ENCODE measurements at regions not wholly inside any gene's neighbourhood (a gene's known extent, or its start where the extent isn't known, plus 50 kb on each side); places are given as distances from the start of the nearest gene placed in this dataset.
"Not testable (repeated sequence)": the region's sequence is repeated elsewhere in the genome, so short reads cannot be mapped to it uniquely, and the experiment has no call there.

GRCh38 chr17:36823850-36824677 lies 113.2 kb upstream of the LHX1 start:
- DNase-seq: no peak

GRCh38 chr17:36824678-36825101 lies 112.6 kb upstream of the LHX1 start:
- DNase-seq: no peak

- no peak for DNase-seq
Observed at GRCh38 chr17:36825113-36825512, 112.2 kb upstream of the LHX1 start.

DNA sequence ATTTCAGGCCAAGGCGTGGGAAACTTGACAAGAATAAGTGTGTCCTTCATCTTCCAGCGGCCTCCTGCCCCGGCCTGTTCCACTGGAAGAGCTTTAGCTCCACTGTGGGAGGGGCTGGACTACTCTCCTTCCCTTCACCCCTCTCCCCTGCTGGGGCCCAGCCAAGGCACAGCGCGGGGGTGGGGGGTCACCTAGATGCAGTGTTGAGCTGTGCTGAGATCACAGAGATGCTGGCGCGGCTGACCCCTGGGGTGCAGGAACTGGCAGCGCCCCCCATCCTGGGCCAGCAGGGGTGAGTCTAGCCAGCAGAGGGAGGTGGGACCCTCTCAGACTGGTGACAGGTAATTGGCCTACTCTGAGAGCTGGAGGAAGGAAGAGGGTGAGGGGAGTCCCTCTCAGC lies 111.8 kb upstream of the LHX1 start:
- DNase-seq: no peak

- DNase-seq: no peak
Observed at GRCh38 chr17:36825951-36826350, 111.3 kb upstream of the LHX1 start.

- DNase-seq: no peak
Observed at GRCh38 chr17:36827081-36827480, 110.2 kb upstream of the LHX1 start.

DNA sequence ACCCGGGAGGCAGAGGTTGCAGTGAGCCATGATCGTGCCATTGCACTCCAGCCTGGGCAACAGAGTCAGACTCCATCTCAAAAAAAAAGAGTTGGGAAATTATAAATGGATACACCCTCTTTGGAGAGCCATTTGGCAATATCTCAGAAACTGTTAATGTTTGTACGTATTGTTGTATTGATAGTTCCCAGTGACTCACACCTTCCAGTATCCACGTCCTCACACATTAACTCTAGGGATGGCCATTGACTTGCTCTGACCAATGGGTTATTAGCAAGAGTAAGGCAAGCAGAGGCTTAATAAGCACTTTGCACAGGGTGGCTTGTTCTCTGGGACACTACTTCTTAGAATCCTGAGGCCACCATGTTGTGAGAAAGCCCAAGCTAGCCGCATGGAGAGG lies 107.6 kb upstream of the LHX1 start:
- DNase-seq: no peak

GRCh38 chr17:36833279-36833678 lies 104.0 kb upstream of the LHX1 start:
- no peak for DNase-seq

DNA sequence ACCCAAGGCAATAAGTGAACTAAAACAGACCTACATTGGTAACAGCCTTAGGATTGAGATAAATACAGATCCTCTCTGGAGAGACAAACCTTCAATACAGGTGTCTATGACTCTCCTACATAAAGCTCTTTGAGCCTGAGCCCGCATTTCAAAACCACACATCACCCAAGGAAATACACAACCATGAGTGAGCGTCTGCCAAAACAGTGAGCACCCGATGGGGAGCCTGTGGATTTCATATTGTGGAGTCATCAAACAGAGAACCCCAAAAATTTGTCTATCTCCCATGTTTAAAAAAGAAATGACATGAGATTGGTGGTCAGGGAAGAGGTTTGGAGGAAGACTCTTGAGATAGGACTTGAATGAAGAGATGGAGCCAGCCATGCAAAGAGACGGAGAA lies 102.2 kb upstream of the LHX1 start:
- no peak for DNase-seq

DNA sequence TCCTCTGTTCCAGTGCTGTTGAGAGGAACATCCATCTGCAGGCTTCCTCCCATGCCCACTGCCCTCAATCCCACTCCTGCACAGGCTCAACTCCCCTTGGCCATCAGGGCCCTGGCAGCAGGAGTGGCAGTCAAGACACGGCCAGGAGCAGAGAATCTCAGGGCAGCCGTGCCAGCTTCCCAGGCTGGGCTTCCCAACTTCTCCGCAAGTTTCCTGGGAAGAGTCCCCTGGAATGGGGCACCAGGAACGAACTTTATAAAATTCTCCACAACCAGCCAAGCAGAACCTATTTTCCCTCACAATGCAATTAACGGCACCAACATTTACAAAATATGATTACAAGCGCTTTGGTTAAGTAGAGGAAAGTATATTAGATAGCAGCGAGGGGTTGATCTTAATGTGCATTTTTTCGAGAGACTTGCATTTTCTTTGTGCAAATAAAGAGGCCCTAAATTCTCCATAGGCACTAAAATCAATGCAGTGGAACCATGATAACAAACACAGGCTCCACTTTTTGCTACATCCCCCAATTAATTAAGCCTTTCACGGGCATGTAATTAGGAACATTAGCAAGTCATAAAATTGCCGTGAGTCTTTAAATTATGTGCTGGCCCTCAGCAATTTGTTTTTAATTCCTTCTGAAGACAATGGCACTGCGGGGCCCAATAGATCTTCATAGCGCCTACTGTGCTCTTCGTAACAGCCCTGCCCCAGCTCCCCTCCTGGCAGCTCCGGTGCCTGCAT lies 99.9 kb upstream of the LHX1 start:
- DNase-seq: no peak

DNA sequence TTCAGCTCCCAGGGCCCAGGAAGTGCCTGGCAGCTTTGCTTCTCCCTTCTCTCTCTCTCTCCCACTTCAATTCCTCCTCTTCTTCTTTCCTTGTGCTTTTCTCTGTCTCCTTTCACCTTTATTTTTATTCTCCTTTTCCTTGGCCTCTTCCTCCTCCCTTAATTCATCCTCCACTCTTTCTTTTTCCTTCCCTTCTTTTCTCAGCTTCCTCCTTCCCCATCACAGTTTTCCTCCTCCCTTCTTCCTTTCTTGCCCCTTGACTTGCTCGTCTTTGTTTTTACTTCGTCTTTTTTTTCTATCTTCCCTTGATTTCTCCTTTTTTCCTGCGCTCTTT lies 99.4 kb upstream of the LHX1 start:
- no peak for DNase-seq

DNA sequence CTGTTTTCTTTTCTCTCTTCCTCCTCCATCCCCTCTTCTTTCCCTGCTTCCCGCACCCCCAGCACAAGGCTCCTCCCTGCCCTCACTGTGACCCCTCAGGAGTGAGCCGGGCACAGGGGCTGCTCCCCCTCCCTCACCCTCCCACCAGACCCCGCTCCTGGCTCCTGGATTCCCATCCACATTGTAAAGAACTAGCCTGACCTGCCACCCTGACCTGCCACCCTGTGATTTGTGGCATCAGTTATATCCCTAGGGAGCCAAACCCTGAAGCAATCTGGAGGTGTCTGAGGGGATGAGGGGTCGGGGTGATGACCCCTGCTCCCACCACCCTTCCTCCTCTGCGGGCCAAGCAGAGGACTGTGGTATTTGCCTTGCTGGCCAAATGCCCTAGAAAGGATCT lies 98.0 kb upstream of the LHX1 start:
- DNase-seq: no peak

DNA sequence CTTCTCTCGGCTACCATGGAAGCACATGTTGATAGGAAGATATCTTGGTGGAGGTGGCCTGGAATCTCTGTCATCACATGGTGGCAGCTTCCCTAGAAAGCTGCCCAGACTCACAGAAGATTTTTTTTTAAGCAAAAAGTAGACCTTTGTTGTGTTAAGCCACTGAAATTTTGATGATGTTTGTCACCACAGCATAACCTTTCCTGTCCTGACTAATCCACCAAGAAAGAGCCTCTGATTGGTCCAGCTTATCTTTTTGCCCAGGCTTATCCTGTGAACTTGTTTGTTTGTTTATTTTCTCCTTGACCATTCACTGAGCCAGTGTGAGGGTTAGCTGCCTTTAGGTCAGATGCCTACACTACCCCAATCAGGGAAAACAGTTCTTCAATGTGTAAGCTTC lies 96.5 kb upstream of the LHX1 start:
- DNase-seq: no peak

- no peak for DNase-seq
Observed at GRCh38 chr17:36842231-36842819, 95.0 kb upstream of the LHX1 start.

DNA sequence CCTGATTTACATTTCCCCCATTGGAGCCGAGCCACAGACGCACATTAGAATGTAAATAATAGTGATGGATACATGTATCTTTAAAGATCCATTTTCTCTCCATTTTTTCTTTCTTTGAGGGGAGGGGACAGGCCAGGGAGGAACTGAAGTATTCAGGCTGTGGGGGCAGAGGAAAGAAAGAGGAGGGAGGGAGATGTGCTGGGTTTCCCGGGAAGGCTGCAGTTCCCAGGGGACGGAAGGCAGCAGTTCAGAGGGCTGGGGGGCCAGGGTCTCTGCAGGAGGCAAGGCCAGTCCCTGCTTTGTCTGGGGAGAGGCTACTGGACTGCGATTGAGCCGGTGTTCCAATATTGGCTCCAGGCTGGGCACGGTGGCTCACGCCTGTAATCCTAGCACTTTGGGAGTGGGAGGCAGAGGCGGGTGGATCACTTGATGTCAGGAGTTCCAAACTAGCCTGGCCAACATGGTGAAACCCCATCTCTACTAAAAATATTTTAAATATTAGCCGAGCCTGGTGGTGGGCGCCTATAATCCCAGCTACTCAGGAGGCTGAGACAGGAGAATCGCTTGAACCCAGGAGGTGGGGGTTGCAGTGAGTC lies 94.2 kb upstream of the LHX1 start:
- no peak for DNase-seq

DNA sequence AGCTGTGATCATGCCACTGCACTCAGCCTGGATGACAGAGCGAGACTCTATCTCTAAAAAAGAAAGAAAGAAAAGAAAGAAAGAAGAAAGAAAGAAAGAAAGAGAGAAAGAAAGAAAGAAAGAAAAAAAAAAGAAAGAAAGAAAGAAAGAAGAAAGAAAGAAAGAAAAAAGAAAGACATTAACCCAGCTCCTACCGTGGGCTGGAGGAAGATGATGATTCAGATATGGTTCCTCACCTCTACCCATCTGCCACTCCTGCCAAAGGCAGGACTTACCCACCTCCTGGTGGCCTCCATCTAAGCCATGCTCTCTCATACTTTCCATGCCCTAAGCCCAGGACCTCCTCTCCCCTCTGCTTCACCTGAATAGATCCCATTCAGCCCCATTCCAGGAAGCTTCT lies 93.3 kb upstream of the LHX1 start:
- DNase-seq: no peak

DNA sequence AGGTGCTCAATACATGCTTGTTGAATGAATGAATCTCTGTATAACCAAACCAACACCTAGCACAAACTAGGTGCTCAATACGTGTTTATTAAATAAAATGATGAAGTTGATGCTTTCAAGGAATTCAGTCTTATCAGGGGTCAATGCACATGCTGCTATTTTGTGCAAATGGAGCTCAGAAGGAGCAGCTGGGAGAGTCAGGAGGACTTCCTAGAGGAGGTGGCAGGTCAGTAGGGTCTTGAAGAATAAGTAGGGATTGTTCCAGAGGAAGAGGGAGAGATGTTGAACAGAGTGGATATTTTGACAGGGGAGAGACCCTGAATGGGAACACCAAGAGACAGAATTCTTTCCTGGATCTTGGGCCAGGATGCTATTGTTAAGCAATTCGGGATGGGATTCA lies 92.7 kb upstream of the LHX1 start:
- no peak for DNase-seq

DNA sequence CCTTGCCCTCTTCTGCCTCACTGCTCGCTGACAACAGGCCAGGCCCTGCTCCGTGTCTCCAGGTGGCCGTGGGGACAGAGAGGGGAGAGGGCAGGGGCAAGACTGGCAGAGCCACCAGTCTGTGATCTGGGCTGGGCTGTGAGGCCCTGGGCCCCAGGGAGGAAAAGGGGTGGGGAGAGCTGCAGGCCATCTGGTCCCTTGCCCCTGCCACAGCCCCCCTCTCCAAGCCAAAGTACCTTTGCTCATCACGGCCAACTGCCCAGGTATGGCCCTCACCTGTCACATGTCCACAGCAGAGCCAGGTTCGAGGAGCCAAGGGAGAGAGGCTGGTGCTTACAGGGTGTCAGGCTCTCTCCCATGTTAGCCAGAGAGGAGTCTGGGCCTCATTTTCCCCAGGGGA lies 91.4 kb upstream of the LHX1 start:
- DNase-seq: no peak

- DNase-seq: no peak
Observed at GRCh38 chr17:36846410-36847292, 90.6 kb upstream of the LHX1 start.

DNA sequence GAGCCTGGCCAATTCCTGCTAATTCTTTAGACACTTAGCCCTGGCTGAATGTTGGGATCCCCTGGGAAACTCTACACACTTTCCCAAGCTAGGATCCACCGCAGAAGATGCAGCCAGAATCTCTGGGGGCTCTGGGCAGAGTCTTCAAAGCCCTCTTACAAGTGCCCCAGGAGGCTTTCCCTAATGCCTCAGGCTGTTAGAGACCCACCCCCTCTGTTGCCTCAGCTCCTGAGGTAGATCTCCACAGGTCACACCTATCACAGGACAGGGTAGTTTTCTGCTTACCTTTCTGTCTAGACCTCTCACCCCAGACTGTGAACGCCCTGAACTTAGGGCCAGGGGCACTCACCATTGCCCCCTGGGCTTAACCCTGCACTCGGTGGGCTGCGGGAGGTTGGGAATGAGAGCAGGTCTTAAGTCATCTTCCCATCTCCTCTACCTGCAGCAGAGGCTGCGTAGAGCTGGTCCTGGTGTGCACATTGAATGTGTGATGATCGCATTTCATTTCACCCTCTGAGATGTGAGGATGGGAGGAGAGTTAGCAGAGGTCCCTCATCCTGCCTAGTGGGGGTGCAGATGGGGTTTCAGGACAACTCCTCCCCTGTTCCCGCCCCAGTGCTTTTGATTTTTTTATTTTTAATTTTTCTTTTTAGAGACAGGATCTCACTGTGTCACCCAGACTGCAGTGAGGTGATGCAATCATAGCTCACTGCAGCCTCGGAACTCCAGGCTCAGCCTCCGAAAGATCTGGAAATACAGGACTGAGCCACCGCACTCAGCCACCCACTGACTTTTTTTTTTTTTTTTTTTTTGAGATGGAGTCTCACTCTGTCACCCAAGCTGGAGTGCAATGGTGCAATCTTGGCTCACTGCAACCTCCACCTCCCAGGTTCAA lies 89.0 kb upstream of the LHX1 start:
- DNase-seq: no peak

DNA sequence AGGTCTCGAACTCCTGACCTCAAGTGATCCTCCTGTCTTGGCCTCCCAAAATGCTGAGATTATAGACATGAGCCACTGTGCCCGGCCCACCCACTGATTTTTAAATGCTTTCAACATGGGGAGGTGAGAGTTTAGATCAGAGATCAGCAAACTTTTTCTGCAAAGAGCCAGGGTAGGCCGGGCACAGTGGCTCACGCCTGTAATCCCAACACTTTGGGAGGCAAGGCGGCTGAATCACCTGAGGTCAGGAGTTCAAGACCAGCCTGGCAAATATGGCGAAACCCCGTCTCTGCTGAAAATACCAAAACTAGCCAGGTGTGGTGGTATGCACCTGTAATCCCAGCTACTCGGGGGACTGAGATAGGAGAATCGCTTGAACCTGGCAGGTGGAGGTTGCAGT lies 88.3 kb upstream of the LHX1 start:
- DNase-seq: not testable (repeated sequence)

- DNase-seq: no peak
Observed at GRCh38 chr17:36849871-36850348, 87.4 kb upstream of the LHX1 start.

Measured in T1000 (cell line).